GM21825 (cell line): ENCODE measurements at regions not wholly inside any gene's neighbourhood (a gene's known extent, or its start where the extent isn't known, plus 50 kb on each side); places are given as distances from the start of the nearest gene placed in this dataset.
A peak's percentile ranks its signal among the peaks of the same experiment; 100 is the strongest.
"Not testable (repeated sequence)": the region's sequence is repeated elsewhere in the genome, so short reads cannot be mapped to it uniquely, and the experiment has no call there.

ENCODE experiments used
- ATAC-seq: cut with Tn5 transposase; IDR thresholded peaks from one replicate; pipeline ENCODE4 v1.9.1; 2021; ENCODE audit warnings: mild to moderate bottlenecking, moderate library complexity; ENCODE audit not compliant: unreplicated experiment

DNA sequence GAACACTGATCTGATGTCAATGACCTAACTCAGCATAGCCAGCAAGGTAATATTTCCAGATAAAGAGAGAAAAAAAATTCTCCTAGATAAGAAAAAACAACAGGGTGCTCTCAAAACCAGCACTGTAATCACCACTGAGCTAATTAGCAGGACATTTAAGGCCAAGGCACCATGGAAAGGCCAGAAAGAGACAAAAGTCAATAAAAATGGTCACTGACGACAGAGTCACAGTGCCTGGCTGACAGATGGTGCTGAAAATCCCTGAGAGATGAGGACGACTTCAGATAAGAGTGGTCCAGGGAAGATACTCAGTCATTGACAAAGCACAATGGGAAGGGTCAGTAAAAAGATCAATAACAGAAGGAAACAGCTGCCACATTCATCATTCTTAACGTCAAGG, 186.7 kb downstream of the SPATA31A6 start:
- ATAC-seq = not testable (repeated sequence)

DNA sequence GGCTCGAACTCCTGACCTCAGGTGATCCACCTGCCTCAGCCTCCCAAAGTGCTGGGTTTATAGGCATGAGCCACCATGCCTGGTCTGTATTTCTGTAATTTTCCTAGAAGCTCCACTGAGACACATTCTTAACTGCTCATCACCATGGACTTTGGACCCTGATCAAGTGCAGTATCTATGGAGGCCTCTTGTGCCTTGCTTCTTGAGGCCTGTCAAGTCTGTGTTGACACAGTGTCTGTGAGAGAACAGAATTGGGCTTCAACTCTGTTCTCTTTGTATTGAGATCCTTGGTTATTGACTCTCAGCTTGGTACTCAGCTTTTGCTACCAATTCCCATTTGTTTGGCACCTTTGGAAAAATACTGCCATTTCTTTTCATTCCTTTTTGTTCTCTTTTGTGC, 188.0 kb downstream of the SPATA31A6 start:
- not testable (repeated sequence) for ATAC-seq

DNA sequence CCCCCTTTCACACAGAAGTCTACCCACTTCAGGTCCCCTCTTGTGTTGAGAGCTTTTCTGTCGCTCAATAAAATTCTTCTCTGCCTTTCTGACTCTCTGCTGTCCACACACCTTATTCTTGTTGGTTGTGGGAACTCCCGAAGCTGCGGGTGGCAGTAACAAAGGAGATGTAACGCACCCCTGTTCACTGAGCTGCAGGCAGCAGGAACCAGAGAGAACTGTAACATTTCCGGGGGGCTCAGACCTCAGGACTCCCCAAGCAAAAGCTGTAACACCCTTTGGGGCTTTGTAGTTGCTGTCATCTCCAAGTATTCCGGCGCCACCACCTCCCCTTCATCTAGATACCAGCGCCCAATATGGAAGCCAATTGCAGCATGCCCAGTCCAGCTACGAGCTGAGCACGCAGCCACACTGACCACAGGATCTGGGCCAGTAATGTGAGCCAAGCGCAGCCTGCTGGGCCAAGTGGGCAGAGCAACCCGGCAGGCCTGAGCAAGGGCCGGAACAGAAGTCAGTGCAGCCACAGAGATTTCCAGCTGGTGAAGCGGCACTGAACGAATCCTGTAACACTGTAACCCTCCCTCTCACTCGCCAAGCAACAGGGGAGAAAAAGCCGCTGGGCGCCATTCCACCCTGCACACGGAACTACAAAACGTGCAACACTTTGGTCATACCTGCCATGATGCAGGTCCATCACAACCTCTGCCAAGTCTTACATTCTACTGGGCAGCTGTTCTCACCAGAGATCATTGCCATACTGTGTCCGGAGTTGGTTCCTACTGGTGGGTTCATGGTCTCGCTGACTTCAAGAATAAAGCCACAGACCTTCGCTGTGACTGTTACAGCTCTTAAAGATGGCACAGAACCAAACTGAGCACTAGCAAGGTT, 194.3 kb downstream of the SPATA31A6 start:
- not testable (repeated sequence) for ATAC-seq

DNA sequence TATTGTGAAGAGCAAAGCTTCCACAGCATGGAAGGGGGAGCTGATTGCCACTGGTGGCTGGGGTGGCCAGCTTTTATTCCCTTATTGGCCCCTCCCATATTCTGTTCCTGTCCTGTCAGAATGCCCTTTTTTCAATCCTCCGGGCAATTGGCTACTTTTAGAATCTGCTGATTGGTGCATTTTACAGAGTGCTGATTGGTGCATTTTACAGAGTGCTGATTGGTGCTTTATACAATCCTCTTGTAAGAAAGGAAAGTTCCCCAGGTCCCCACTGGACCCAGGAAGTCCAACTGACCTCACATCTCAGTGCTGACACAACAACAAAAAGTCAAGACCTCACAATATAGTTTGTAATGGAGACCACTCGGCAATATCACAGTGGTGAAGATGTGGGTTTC, 195.0 kb downstream of the SPATA31A6 start:
- no peak for ATAC-seq

DNA sequence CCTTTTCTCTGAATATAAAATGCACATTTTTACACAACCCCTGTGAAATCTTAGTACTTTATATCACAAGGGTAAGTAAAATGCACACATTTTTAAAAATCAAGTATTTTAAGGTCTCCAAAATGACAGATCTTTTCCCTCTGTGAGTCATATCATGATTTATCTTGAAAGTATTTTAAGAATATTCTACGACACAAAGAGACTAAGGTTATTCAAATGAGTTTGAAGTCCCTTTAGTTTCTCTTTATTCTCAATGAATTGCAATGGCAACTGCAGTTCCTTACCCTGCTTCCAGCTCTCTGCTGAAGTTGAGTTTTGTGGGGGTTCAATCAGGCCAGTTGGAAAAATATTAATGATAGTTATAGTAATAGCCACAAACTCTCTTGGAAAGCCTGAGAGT, 196.1 kb downstream of the SPATA31A6 start:
- not testable (repeated sequence) for ATAC-seq

DNA sequence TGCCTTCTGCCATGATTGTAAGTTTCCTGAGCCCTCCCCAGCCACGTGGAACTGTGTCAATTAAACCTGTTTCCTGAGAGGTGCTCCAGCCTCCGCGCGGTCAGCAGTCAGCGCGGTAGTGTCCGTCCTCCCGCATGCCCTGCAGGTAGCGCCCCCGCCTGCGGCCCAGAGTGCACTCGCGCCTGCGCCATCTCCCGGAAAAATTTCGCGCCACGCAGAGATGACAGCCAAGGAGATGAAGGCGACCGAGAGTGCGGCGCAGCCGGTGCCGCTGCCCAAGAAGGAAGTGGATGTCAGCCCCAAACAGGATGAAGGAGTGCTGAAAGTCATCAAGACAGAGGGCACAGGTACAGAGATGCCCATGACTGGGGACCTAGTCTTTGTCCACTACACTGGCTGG, 201.1 kb downstream of the SPATA31A6 start:
- not testable (repeated sequence) for ATAC-seq

DNA sequence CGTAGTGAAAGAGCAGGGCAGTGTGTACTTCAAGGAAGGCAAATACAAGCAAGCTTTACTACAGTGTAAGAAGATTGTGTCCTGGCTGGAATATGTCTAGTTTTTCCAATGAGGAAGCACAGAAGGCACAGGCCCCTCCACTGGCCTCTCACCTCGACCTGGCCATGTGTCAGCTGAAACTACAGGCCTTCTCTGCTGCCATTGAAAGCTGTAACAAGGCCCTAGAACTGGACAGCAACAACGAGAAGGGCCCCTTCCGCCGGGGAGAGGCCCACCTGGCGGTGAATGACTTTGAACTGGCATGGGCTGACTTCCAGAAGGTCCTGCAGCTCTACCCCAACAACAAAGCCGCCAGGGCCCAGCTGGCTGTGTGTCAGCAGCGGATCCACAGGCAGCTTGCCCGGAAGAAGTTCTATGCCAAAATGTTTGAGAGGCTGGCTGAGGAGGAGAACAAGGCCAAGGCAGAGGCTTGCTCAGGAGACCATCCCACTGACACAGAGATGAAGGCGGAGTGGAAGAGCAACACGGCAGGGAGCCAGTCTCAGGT, 202.2 kb downstream of the SPATA31A6 start:
- ATAC-seq = not testable (repeated sequence)

DNA sequence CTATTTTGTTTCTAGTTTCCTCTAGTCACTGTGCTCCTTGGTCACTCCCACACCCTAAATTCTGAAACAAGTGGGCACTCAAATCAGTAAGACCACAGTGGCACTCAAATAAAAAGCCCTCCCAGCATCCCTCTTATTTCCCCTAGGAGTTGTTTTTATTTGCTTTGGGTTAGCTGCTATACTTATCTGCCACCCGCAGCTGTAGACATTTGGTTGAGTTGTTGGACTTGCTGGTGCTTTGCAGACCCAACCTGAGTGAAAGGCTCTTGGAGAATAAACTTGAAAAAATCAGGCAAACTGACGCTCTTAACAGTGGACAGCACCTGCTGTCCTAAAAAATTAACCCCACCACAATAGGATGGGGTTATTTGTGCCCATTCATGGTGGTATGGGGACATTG, 203.0 kb downstream of the SPATA31A6 start:
- ATAC-seq = no peak

DNA sequence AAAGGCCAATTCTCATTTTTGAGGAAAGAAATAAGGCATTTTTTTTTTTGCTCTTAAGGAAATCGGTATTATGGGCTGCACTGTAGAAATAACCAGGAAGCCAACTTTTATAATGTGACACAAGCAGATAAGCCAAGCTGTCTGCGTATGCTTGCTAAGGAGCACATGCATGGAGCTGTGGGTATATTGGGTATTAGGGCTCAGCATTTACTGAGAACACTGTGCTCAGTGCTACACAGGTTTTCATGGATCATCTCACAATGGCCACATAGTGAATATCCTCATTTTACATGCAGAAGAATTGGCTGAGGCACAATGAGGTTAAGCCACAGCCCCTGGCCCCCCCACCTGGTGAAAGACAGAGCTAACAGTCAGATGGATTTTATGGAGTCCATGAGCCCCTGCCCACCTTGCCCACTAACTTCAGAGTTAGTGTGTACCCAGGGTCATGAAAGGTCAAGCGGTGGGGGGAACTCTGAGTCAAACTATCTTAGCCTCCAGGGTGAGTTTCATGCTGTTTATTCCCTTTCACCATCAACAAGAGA, 204.8 kb downstream of the SPATA31A6 start:
- no peak for ATAC-seq

DNA sequence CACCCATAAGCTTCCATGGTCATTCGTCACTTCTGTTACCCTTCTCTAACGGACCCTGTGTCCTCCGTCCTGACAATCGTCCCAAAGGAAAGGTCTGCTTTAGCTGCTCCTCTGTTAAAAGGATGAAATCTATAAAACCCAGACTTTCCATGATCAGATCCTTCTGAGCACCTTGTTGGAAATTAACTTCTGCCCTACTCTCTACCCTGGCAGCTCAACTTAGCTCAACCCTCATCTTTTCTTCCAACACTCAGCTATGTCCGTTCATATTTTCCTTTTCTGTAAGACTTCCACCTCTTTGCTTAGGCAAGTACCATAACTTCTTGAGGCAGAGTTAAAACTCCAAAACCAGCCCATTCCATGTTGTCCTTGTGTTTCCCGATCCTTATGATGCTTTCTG, 205.4 kb downstream of the SPATA31A6 start:
- ATAC-seq = no peak

DNA sequence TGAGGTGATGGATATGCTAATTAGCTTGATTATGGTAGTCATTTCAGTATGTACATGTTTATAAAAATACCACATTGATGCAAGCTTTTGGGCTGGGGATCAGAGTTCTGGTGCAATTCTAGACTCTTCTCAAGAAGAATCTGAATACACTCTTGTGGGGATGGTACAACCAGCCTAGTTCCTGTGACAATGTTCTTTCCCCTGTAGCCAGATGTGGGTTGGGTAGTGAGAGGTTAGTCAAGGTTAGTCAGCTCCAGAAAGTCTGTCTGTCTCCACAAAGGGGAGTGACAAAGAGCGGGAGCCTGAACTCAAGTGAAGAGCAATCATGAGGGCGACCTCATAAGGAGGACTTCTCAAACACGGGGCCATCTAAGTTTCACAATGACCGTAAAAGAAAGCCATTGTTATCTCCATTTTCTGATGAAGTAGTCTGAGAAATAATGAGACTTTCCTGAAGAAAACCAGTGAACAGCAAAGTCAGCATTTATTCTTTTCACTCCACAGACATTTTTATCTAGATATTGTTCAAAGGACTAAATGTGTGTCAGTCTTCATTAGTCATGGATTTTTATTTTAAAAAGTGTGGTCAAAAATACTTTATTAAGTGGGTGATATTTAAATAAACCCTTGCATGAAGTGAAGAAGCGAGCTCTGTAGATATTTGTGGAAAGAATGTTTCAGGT, 209.5 kb downstream of the SPATA31A6 start:
- not testable (repeated sequence) for ATAC-seq

DNA sequence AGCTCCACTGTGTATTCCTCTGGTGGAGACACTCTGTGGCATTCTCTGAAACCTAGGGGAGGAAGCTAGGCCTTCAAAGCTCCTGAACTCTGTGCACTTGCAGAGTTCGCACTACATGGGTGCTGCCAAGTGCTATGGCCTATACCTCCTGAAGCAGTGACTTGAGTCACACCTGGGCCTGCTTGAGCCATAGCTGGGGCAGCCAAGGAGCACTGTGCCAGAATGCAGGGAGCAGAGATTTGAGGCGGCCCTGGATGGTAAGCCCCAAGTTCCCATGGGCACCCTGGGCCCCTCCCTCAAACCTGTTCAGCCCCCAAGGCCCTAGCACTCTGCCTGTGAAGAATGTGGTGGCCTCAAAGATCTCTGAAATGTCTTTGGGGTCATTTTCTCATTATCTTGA, 212.9 kb downstream of the SPATA31A6 start:
- ATAC-seq = no peak

DNA sequence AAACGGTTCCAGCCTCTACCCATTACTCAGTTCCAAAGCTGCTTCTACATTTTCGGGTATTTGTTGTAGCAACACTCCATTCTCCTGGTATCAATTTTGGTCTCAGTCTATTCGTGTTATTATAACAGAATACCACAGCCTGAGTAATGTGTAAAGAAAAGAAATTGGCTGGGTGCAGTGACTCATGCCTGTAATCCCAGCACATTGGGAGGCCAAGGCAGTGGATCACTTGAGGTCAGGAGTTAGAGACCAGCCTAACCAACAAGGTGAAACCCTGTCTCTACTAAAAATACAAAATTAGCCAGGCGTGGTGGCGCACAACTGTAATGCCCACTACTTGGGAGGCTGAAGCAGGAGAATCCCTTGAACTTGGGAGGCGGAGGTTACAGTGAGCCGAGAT, 213.9 kb downstream of the SPATA31A6 start:
- ATAC-seq = not testable (repeated sequence)

DNA sequence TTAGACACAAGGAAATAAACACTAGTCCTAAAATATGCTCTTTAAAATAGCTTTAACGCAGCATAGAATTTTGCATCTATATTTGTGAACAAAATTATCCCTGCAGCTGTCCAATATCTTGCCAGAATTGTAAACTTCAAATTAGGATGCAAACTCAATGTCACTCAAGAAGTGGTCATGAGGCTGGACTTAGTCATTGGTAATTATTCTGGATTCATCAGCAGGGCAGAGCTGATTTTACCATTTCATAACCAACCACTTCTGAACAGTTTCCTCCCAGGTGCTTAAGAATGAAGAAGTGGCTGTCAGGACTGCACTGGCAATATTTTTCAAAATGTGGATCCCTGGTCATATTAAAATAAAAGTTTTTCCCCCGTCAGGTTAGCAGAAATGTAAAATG, 219.5 kb downstream of the SPATA31A6 start:
- ATAC-seq = not testable (repeated sequence)

DNA sequence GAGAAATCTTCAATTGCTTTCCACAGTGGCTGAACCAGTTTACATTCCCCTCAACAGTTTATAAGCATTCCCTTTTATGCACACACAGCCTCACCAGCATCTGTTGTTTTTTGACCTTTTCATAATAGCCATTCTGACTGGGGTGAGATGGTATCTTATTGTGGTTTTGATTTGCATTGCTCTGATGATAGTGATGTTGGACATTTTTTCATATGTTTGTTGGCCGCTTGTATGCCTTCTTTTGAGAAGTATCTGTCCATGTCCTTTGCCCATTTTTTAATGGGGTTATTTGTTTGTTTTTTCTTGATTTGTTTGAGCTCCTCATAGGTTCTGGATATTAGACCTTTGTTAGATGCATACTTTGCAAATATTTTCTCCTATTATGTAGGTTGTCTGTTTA, 226.1 kb downstream of the SPATA31A6 start:
- not testable (repeated sequence) for ATAC-seq

DNA sequence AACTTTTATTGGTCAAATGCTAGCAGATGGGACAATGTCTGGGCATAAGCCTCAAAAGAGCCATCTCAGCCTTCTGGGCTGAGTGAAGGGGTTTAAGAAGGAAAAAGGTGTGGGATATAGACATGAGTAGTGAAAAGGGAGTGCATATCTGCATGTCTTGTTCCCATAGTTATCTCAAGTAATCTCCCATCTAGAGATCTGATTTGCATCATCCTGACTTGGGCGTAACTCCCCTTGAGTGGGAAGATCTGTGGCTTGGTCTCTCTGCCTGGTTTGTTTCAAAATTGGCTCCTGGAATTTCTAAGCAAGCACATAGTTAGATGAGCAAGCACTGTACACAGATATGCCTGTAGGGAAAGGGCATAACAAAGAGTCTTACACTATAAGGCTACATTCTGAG, 228.9 kb downstream of the SPATA31A6 start:
- ATAC-seq = not testable (repeated sequence)

DNA sequence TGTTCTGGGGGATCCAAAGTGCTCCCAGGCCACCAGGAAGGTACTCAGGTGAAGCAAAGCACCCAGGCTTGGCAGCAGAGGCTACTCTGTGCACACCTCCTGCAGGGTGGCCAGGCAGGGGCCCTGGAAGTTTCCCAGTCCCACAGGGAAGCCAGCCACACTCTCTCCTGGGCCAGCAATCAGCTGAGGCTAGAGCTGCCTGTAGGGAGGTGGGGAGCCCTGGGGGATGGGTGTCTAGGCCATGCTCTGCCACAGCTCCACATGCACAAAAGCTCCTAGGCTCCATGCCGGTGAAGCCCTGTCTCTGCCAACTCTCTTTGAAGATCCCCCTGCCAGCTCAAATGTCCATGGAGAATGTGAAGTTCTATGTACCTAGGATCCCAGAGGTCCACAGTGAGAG, 231.4 kb downstream of the SPATA31A6 start:
- not testable (repeated sequence) for ATAC-seq

DNA sequence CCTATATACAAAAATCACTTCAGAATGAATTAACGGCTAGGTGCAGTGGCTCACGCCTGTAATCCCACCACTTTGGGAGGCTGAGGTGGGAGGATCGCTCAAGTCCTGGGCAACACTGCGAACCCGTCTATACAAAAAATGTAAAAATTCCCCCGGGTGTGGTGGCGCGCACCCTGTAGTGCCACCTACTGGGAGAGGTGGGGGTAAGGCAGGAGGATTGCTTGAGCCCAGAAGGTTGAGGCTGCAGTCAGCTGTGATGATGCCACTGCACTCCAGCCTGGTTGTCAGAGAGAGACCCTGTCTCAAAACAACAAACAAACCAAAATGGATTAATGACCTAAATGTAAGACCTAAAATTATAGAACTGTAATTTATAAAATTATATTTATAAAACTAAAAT, 236.2 kb downstream of the SPATA31A6 start:
- ATAC-seq = not testable (repeated sequence)

DNA sequence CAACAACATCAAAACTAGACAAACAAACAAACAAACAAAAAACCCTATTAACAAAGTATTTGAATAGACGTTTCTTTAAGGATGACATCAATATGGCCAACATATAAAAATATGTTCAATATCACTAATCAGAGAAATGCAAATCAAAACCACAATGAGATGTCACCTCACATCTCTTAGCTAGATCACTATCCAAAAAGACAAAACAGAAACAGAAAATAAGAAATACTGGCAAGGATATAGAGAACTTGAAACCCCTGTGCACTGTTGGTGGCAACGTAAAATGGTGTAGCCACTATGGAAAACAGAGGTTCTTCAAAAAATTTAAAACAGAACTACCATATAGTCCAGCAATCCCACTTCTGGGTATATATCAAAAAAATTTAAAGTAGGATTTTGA, 236.9 kb downstream of the SPATA31A6 start:
- ATAC-seq = peak; percentile 83

DNA sequence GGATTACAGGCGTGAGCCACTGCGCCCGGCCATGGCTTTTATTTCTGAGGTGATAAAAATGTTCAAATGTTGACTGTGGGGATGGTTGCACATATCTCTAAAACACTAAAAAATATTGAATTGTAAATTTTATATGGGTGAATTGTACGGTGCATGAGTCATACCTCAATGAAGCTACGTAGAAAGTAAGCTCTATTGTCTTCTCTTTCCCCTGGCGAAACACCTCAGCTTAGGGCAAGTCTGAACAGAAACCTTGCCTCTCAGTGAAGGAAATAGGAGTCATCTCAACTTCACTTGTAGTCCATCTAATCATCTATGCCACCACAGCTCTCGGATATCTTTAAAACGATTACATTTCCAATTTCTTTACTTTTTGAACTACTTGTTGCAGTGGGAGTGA, 238.2 kb downstream of the SPATA31A6 start:
- not testable (repeated sequence) for ATAC-seq
